Activated CD8-positive, alpha-beta memory T cell treated with anti-CD3 and anti-CD28 coated beads, Interleukin-2, amount 50 U/mL, for 48 hours (primary cell): ENCODE measurements at regions not wholly inside any gene's neighbourhood (a gene's known extent, or its start where the extent isn't known, plus 50 kb on each side); places are given as distances from the start of the nearest gene placed in this dataset.
"Not testable (repeated sequence)": the region's sequence is repeated elsewhere in the genome, so short reads cannot be mapped to it uniquely, and the experiment has no call there.

Experiments used
- DNase-seq: peaks from one replicate; pipeline ENCODE4 v3.0.0-alpha.2; 2020

GRCh38 chr2:146721486-146721885 is 1123.3 kb upstream of the ACVR2A start:
- no peak for DNase-seq

- no peak for DNase-seq
Observed at GRCh38 chr2:146720170-146720569, 1124.7 kb upstream of the ACVR2A start.

- DNase-seq: no peak
Observed at GRCh38 chr2:146716591-146716990, 1128.2 kb upstream of the ACVR2A start.

- DNase-seq: no peak
Observed at GRCh38 chr2:146709004-146709403, 1135.8 kb upstream of the ACVR2A start.

- no peak for DNase-seq
Observed at GRCh38 chr2:146701183-146701582, 1143.6 kb upstream of the ACVR2A start.

GRCh38 chr2:146697307-146697706 is 1147.5 kb upstream of the ACVR2A start:
- no peak for DNase-seq

- DNase-seq: not testable (repeated sequence)
Observed at GRCh38 chr2:146696787-146697186, 1148.0 kb upstream of the ACVR2A start.

- no peak for DNase-seq
Observed at GRCh38 chr2:146681991-146682390, 1162.8 kb upstream of the ACVR2A start.

- DNase-seq: no peak
Observed at GRCh38 chr2:146678516-146678915, 1166.3 kb upstream of the ACVR2A start.

- DNase-seq: no peak
Observed at GRCh38 chr2:146677280-146677679, 1167.5 kb upstream of the ACVR2A start.

- DNase-seq: no peak
Observed at GRCh38 chr2:146669735-146670134, 1175.1 kb upstream of the ACVR2A start.

- no peak for DNase-seq
Observed at GRCh38 chr2:146666340-146666739, 1178.5 kb upstream of the ACVR2A start.

GRCh38 chr2:146665800-146666199 is 1179.0 kb upstream of the ACVR2A start:
- DNase-seq: no peak

- no peak for DNase-seq
Observed at GRCh38 chr2:146661473-146662096, 1183.2 kb upstream of the ACVR2A start.

- DNase-seq: no peak
Observed at GRCh38 chr2:146659976-146660375, 1184.9 kb upstream of the ACVR2A start.

GRCh38 chr2:146652311-146652710 is 1192.5 kb upstream of the ACVR2A start:
- DNase-seq: no peak

- no peak for DNase-seq
Observed at GRCh38 chr2:146651361-146651760, 1193.5 kb upstream of the ACVR2A start.

GRCh38 chr2:146642066-146642465 is 1202.8 kb upstream of the ACVR2A start:
- DNase-seq: no peak

GRCh38 chr2:146634230-146635097 is 1210.4 kb upstream of the ACVR2A start:
- DNase-seq: no peak

GRCh38 chr2:146633159-146633558 is 1211.7 kb upstream of the ACVR2A start:
- DNase-seq: no peak

- no peak for DNase-seq
Observed at GRCh38 chr2:146632707-146633106, 1212.1 kb upstream of the ACVR2A start.

GRCh38 chr2:146624430-146625160 is 1220.2 kb upstream of the ACVR2A start:
- DNase-seq: no peak

GRCh38 chr2:146623771-146624170 is 1221.1 kb upstream of the ACVR2A start:
- DNase-seq: no peak

- DNase-seq: no peak
Observed at GRCh38 chr2:146621656-146622055, 1223.2 kb upstream of the ACVR2A start.
